ENCODE measurements at regions not wholly inside any gene's neighbourhood (a gene's known extent, or its start where the extent isn't known, plus 50 kb on each side); places are given as distances from the start of the nearest gene placed in this dataset.
"Not testable (repeated sequence)": the region's sequence is repeated elsewhere in the genome, so short reads cannot be mapped to it uniquely, and the experiment has no call there.

- H3K27ac ChIP-seq = no peak overlapping the region
- no peaks in the 10 kb centered on the region for H3K36me3 ChIP-seq
- intact Hi-C loops (cut with DNase I; ENCODE audit: low total_unique reads) = no loop called here
- 35 to 65% (median 52%) methylated on average over 27 to 80 of the region's 80 CpGs for WGBS, 5 donors
- peaks cover 0 to 42% (median 0%) of the 10 kb centered on the region in 3 donors for H3K27me3 ChIP-seq
- no peak for TF ChIP-seq CTCF (IDR thresholded peaks at IDR 0.05)
- no peaks in the 10 kb centered on the region for H3K4me1 ChIP-seq
- no peak for DNase-seq
- H3K4me3 ChIP-seq = no peak overlapping the region
- peaks cover 13 to 59% (median 50%) of the 10 kb centered on the region in 4 donors for H3K9me3 ChIP-seq
Observed at GRCh38 chr20:29743101-29743931, 1514.1 kb upstream of the DEFB115 start.

- intact Hi-C loops (cut with DNase I; ENCODE audit: low total_unique reads) = no loop called here
- Histone ChIP-seq H3K4me3 (no peak overlapping the region), H3K4me1 (no peaks in the 10 kb centered on the region), H3K9me3 (peaks cover 13 to 58% (median 46%) of the 10 kb centered on the region in 4 donors), H3K36me3 (no peaks in the 10 kb centered on the region), H3K27me3 (peaks cover 0 to 42% (median 0%) of the 10 kb centered on the region in 3 donors), H3K27ac (no peak overlapping the region)
- WGBS, 5 donors = 34 to 73% (median 58%) methylated on average over 29 to 38 of the region's 38 CpGs
- TF ChIP-seq POLR2AphosphoS5 (IDR thresholded peaks at IDR 0.05) (no peak), CTCF (IDR thresholded peaks at IDR 0.05) (no peak), EP300 (IDR thresholded peaks at IDR 0.05) (no peak), POLR2A (IDR thresholded peaks at IDR 0.05) (no peak)
- no peak for DNase-seq
Observed at GRCh38 chr20:29744071-29744470, 1513.4 kb upstream of the DEFB115 start.

GRCh38 chr20:29745534-29746245 lies 1511.8 kb upstream of the DEFB115 start:
- H3K4me3 ChIP-seq; H3K27ac ChIP-seq; H3K4me1 ChIP-seq; intact Hi-C loops (cut with DNase I; ENCODE audit: low total_unique reads); DNase-seq; H3K36me3 ChIP-seq: not testable (repeated sequence)
- peaks cover 0 to 38% (median 0%) of the 10 kb centered on the region in 3 donors for H3K27me3 ChIP-seq
- WGBS, 5 donors = 79 to 91% (median 82%) methylated on average over 15 to 26 of the region's 26 CpGs
- peaks cover 13 to 57% (median 45%) of the 10 kb centered on the region in 4 donors for H3K9me3 ChIP-seq

- WGBS, 5 donors = 92 to 95% (median 94%) methylated on average over 30 to 33 of the region's 33 CpGs
- peaks cover 0 to 26% (median 17%) of the 10 kb centered on the region in 4 donors for H3K9me3 ChIP-seq
- no peaks in the 10 kb centered on the region for H3K4me1 ChIP-seq
- TF ChIP-seq POLR2AphosphoS5 (IDR thresholded peaks at IDR 0.05) = no peak
- TF ChIP-seq POLR2A (IDR thresholded peaks at IDR 0.05) = no peak
- no peak for TF ChIP-seq CTCF (IDR thresholded peaks at IDR 0.05)
- TF ChIP-seq EP300 (IDR thresholded peaks at IDR 0.05) = no peak
- H3K27ac ChIP-seq = no peak overlapping the region
- DNase-seq = no peak
- intact Hi-C loops (cut with DNase I; ENCODE audit: low total_unique reads) = no loop called here
- peaks cover 0 to 15% (median 0%) of the 10 kb centered on the region in 3 donors for H3K27me3 ChIP-seq
- H3K4me3 ChIP-seq = no peak overlapping the region
- no peaks in the 10 kb centered on the region for H3K36me3 ChIP-seq
Observed at GRCh38 chr20:29750268-29750899, 1507.1 kb upstream of the DEFB115 start.

GRCh38 chr20:29752644-29753425 lies 1504.6 kb upstream of the DEFB115 start:
- DNase-seq; H3K4me3 ChIP-seq; H3K4me1 ChIP-seq; H3K27ac ChIP-seq; H3K36me3 ChIP-seq; intact Hi-C loops (cut with DNase I; ENCODE audit: low total_unique reads): not testable (repeated sequence)
- Histone ChIP-seq H3K27me3 (peaks cover 0 to 15% (median 0%) of the 10 kb centered on the region in 3 donors), H3K9me3 (peaks cover 0 to 34% (median 10%) of the 10 kb centered on the region in 4 donors)
- 23 to 41% (median 26%) methylated on average over 22 to 24 of the region's 24 CpGs for WGBS, 5 donors

- H3K27ac ChIP-seq; H3K4me3 ChIP-seq; DNase-seq; intact Hi-C loops (cut with DNase I; ENCODE audit: low total_unique reads); H3K4me1 ChIP-seq; H3K36me3 ChIP-seq: not testable (repeated sequence)
- H3K27me3 ChIP-seq = peaks cover 0 to 15% (median 0%) of the 10 kb centered on the region in 3 donors
- WGBS, 5 donors = 17 to 54% (median 38%) methylated on average over 15 of the region's 15 CpGs
- peaks cover 0 to 34% (median 10%) of the 10 kb centered on the region in 4 donors for H3K9me3 ChIP-seq
Observed at GRCh38 chr20:29753426-29753746, 1504.1 kb upstream of the DEFB115 start.

GRCh38 chr20:29753879-29754278 lies 1503.6 kb upstream of the DEFB115 start:
- H3K4me1 ChIP-seq; DNase-seq; H3K4me3 ChIP-seq; intact Hi-C loops (cut with DNase I; ENCODE audit: low total_unique reads); H3K27ac ChIP-seq; H3K36me3 ChIP-seq: not testable (repeated sequence)
- Histone ChIP-seq H3K9me3 (peaks cover 0 to 34% (median 10%) of the 10 kb centered on the region in 4 donors), H3K27me3 (peaks cover 0 to 15% (median 0%) of the 10 kb centered on the region in 3 donors)
- WGBS, 5 donors = 63 to 84% (median 78%) methylated on average over 19 of the region's 19 CpGs

Measured in stomach (tissue), 8 donors.